GM03348 (cell line): ENCODE measurements at regions not wholly inside any gene's neighbourhood (a gene's known extent, or its start where the extent isn't known, plus 50 kb on each side); places are given as distances from the start of the nearest gene placed in this dataset.
"Not testable (repeated sequence)": the region's sequence is repeated elsewhere in the genome, so short reads cannot be mapped to it uniquely, and the experiment has no call there.

ENCODE experiments used
- DNase-seq: peaks from one replicate; pipeline ENCODE4 v3.0.0; 2012; ENCODE audit warnings: low spot score

GRCh38 chr7:131021902-131022301 is 287.9 kb upstream of the KLF14 start:
- DNase-seq: no peak

- peak; percentile 36 for DNase-seq
Observed at GRCh38 chr7:131026297-131027000, 292.4 kb upstream of the KLF14 start.

GRCh38 chr7:131027287-131027773 is 293.3 kb upstream of the KLF14 start:
- DNase-seq: peak; percentile 86

GRCh38 chr7:131028295-131028694 is 294.3 kb upstream of the KLF14 start:
- no peak for DNase-seq

GRCh38 chr7:131029002-131029401 is 295.0 kb upstream of the KLF14 start:
- no peak for DNase-seq

GRCh38 chr7:131031099-131031868 is 296.4 kb upstream of the MKLN1 start:
- no peak for DNase-seq

- DNase-seq: no peak
Observed at GRCh38 chr7:131032786-131033185, 294.9 kb upstream of the MKLN1 start.

GRCh38 chr7:131034166-131034881 is 293.4 kb upstream of the MKLN1 start:
- DNase-seq: no peak

- DNase-seq: no peak
Observed at GRCh38 chr7:131035088-131035770, 292.4 kb upstream of the MKLN1 start.

GRCh38 chr7:131038153-131038552 is 289.5 kb upstream of the MKLN1 start:
- no peak for DNase-seq

GRCh38 chr7:131039355-131039762 is 288.3 kb upstream of the MKLN1 start:
- peak; percentile 40 for DNase-seq

GRCh38 chr7:131039836-131040235 is 287.8 kb upstream of the MKLN1 start:
- DNase-seq: no peak

- peak; percentile 69 for DNase-seq
Observed at GRCh38 chr7:131040467-131040932, 287.2 kb upstream of the MKLN1 start.

GRCh38 chr7:131041012-131041695 is 286.5 kb upstream of the MKLN1 start:
- DNase-seq: not testable (repeated sequence)

- DNase-seq: no peak
Observed at GRCh38 chr7:131042269-131043160, 285.2 kb upstream of the MKLN1 start.

- DNase-seq: no peak
Observed at GRCh38 chr7:131045526-131045925, 282.1 kb upstream of the MKLN1 start.

GRCh38 chr7:131046246-131046645 is 281.4 kb upstream of the MKLN1 start:
- no peak for DNase-seq

GRCh38 chr7:131047651-131048304 is 279.9 kb upstream of the MKLN1 start:
- no peak for DNase-seq

GRCh38 chr7:131051304-131051703 is 276.4 kb upstream of the MKLN1 start:
- DNase-seq: no peak
